Keratinocyte (primary cell): ENCODE measurements at regions not wholly inside any gene's neighbourhood (a gene's known extent, or its start where the extent isn't known, plus 50 kb on each side); places are given as distances from the start of the nearest gene placed in this dataset.

Experiments used
- DNase-seq: peaks from one replicate; pipeline ENCODE4 v3.0.0-alpha.2; 2011; ENCODE audit warnings: low read depth, missing footprints, low spot score
- FAIRE-seq: peaks from 2 replicates; lab custom pipeline; 2011; peaks lifted over from hg19 to GRCh38; lab: Jason Lieb, UNC
- H2AFZ ChIP-seq: 2 replicates; pipeline ENCODE4 v1.6.0; 2012; ENCODE audit warnings: low read length, control low read depth, inconsistent platforms; ENCODE audit not compliant: control insufficient read depth
- H3K27ac ChIP-seq: 2 replicates; pipeline ENCODE4 v1.5.1; 2011; ENCODE audit warnings: low read length; ENCODE audit not compliant: control insufficient read depth, insufficient read depth
- H3K27me3 ChIP-seq: 3 replicates; pipeline ENCODE4 v1.6.0; 2011; ENCODE audit warnings: low read length; ENCODE audit not compliant: control insufficient read depth, insufficient read depth; ENCODE audit errors: extremely low read depth
- H3K36me3 ChIP-seq, 2 experiments: 2 replicates in 1 of 2; 3 replicates in 1 of 2; pipeline ENCODE4 v1.5.1; 2011; ENCODE audit warnings: low read length in 2 of 2, mild to moderate bottlenecking in 1 of 2; ENCODE audit not compliant: control insufficient read depth in 2 of 2, insufficient read depth in 2 of 2; ENCODE audit errors: extremely low read depth in 1 of 2
- H3K4me1 ChIP-seq: 3 replicates; pipeline ENCODE4 v1.5.1; 2011; ENCODE audit warnings: low read length; ENCODE audit not compliant: control insufficient read depth, insufficient read depth; ENCODE audit errors: extremely low read depth
- H3K4me2 ChIP-seq: 3 replicates; pipeline ENCODE4 v1.6.0; 2011; ENCODE audit warnings: low read depth, low read length; ENCODE audit not compliant: control insufficient read depth, insufficient read depth; ENCODE audit errors: extremely low read depth
- H3K4me3 ChIP-seq, 3 experiments: fragments of 200-600 bp in 1 of 3; sonication (generic) in 1 of 3; 2 replicates in 2 of 3; 3 replicates in 1 of 3; pipeline ENCODE4 v1.5.1; 2011 to 2016; ENCODE audit warnings: low read length in 3 of 3, mild to moderate bottlenecking in 3 of 3, control low read depth in 2 of 3, inconsistent platforms in 1 of 3, low read depth in 1 of 3, mixed read lengths in 1 of 3, mixed run types in 1 of 3, moderate library complexity in 1 of 3; ENCODE audit not compliant: control insufficient read depth in 2 of 3, insufficient read depth in 2 of 3; ENCODE audit errors: extremely low read depth in 1 of 3
- H3K79me2 ChIP-seq: 2 replicates; pipeline ENCODE4 v1.6.0; 2012; ENCODE audit warnings: low read length; ENCODE audit not compliant: control insufficient read depth, insufficient read depth
- H3K9ac ChIP-seq: 3 replicates; pipeline ENCODE4 v1.6.0; 2011; ENCODE audit warnings: low read length; ENCODE audit not compliant: control insufficient read depth, insufficient read depth; ENCODE audit errors: extremely low read depth
- H3K9me1 ChIP-seq: 3 replicates; pipeline ENCODE4 v1.6.0; 2011; ENCODE audit warnings: low read length; ENCODE audit not compliant: control insufficient read depth, insufficient read depth; ENCODE audit errors: extremely low read depth
- H3K9me3 ChIP-seq: 2 replicates; pipeline ENCODE4 v1.5.1; 2012; ENCODE audit warnings: low read depth, low read length; ENCODE audit not compliant: control insufficient read depth
- H4K20me1 ChIP-seq: 3 replicates; pipeline ENCODE4 v1.6.0; 2011; ENCODE audit warnings: low read length; ENCODE audit not compliant: control insufficient read depth, insufficient read depth; ENCODE audit errors: extremely low read depth
- EZH2 ChIP-seq: IDR thresholded peaks from one replicate; pipeline ENCODE4 v1.6.1; 2012; ENCODE audit warnings: inconsistent platforms, mild to moderate bottlenecking, low read length, moderate library complexity
- dilution Hi-C: fragments of 300-500 bp; cut with MboI; formaldehyde crosslinking; loops from one replicate; pipeline ENCODE4 v1.7.0; 2020; ENCODE audit warnings: low sequenced_read_pairs; ENCODE audit not compliant: extremely low pct_ligation_motif_present
- TF ChIP-seq, protein P1 (sequence below), 3 experiments: IDR thresholded peaks in 1 of 3; conservative IDR thresholded peaks in 1 of 3; optimal IDR thresholded peaks in 1 of 3; 2 replicates in 2 of 3; 3 replicates in 1 of 3; pipeline versions ENCODE3 to v1.5.1; 2011; ENCODE audit warnings: low read length in 3 of 3, mild to moderate bottlenecking in 3 of 3, moderate library complexity in 2 of 3, control low read depth in 1 of 3, inconsistent platforms in 1 of 3; ENCODE audit not compliant: insufficient read depth in 2 of 3; ENCODE audit errors: extremely low read depth in 1 of 3

DNA sequence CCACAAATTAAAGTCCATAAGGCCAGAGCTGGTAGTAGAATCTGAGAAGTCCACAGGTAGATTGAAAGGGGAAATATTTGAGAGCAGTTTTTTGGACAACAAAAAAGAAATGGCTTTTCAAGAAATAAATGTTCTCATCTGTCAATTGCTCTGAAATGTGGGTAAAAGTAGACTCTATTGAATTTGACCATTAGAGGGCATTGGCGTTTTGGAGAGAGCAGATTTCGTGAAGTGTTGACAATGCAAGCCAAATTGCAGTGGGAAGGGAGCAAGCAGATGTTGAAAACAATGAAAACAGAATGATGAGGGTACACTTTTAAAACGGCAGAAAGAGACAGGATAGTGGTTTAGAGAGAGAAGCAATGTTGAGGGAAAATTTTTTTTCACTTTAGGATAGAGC lies 149.1 kb upstream of the FAM83B start:
- DNase-seq (no peak), FAIRE-seq (peak; percentile 81)
- dilution Hi-C loops = no loop called here
- H2AFZ ChIP-seq = no peak overlapping the region
- peaks cover 29% of the 10 kb centered on the region for H3K4me1 ChIP-seq
- no peaks in the 10 kb centered on the region for H3K9me1 ChIP-seq
- no peaks in the 10 kb centered on the region for H3K79me2 ChIP-seq
- H3K4me3 ChIP-seq = no peak overlapping the region
- H3K4me2 ChIP-seq = no peak overlapping the region
- no peak overlapping the region for H3K9ac ChIP-seq
- TF ChIP-seq, protein P1, sequence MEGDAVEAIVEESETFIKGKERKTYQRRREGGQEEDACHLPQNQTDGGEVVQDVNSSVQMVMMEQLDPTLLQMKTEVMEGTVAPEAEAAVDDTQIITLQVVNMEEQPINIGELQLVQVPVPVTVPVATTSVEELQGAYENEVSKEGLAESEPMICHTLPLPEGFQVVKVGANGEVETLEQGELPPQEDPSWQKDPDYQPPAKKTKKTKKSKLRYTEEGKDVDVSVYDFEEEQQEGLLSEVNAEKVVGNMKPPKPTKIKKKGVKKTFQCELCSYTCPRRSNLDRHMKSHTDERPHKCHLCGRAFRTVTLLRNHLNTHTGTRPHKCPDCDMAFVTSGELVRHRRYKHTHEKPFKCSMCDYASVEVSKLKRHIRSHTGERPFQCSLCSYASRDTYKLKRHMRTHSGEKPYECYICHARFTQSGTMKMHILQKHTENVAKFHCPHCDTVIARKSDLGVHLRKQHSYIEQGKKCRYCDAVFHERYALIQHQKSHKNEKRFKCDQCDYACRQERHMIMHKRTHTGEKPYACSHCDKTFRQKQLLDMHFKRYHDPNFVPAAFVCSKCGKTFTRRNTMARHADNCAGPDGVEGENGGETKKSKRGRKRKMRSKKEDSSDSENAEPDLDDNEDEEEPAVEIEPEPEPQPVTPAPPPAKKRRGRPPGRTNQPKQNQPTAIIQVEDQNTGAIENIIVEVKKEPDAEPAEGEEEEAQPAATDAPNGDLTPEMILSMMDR (optimal IDR thresholded peaks at IDR 0.05 in 1 of 3, IDR thresholded peaks at IDR 0.05 in 1 of 3, conservative IDR thresholded peaks at IDR 0.05 in 1 of 3; ENCODE audit: extremely low read depth in 1 of 3, insufficient read depth in 2 of 3, low read length in 3 of 3) = peak; percentile 33 to 60 (median 45)
- no peak for TF ChIP-seq EZH2
- H3K27ac ChIP-seq = no peak overlapping the region
- no peaks in the 10 kb centered on the region for H4K20me1 ChIP-seq
- H3K9me3 ChIP-seq = no peaks in the 10 kb centered on the region
- H3K36me3 ChIP-seq = no peaks in the 10 kb centered on the region
- H3K27me3 ChIP-seq = no peaks in the 10 kb centered on the region

DNA sequence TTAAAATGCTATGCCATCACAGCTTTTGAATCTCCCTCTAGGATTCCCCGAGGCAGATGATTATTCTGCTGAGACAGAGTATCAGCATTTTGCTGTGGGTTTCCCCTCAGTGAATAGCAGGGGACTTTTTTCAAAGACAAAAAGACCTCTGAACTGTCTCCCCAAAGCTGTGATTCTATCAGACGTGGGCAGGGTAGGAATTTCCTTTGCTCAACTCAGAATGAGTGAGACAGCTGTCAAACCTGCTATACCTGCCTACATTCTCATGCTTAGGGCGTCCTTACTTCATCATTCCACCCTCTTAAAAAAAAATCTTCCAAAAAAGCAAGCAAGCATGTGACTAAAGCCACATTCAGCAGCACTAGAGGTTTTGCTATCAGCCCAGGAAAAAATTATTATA lies 147.6 kb upstream of the FAM83B start:
- Histone ChIP-seq H3K9me3 (no peaks in the 10 kb centered on the region), H3K4me1 (peaks cover 29% of the 10 kb centered on the region), H3K27ac (peak overlapping the region; percentile 85), H3K36me3 (no peaks in the 10 kb centered on the region), H3K9ac (peak overlapping the region; percentile 56), H4K20me1 (no peaks in the 10 kb centered on the region), H3K4me2 (peak overlapping the region; percentile 82), H3K9me1 (no peaks in the 10 kb centered on the region), H3K27me3 (no peaks in the 10 kb centered on the region), H2AFZ (peak overlapping the region; percentile 67), H3K79me2 (no peaks in the 10 kb centered on the region), H3K4me3 (peak overlapping the region in 1 of 3 experiments; percentile 53)
- no peak for TF ChIP-seq EZH2
- TF ChIP-seq, protein P1 (optimal IDR thresholded peaks at IDR 0.05 in 1 of 3, IDR thresholded peaks at IDR 0.05 in 1 of 3, conservative IDR thresholded peaks at IDR 0.05 in 1 of 3; ENCODE audit: extremely low read depth in 1 of 3, insufficient read depth in 2 of 3, low read length in 3 of 3) = no peak
- dilution Hi-C loops = no loop called here
- FAIRE-seq (peak; percentile 58), DNase-seq (peak; percentile 53)
